Stimulated activated CD8-positive, alpha-beta memory T cell treated with anti-CD3 and anti-CD28 coated beads, Interleukin-7, amount 100 ng/mL, for 4 hours (primary cell): ENCODE measurements at regions not wholly inside any gene's neighbourhood (a gene's known extent, or its start where the extent isn't known, plus 50 kb on each side); places are given as distances from the start of the nearest gene placed in this dataset.

Source experiments
- DNase-seq, 2 donors: peaks; one replicate each; pipeline ENCODE4 v3.0.0-alpha.2; 2020; ENCODE audit warnings: low read depth in 2 of 2

DNA sequence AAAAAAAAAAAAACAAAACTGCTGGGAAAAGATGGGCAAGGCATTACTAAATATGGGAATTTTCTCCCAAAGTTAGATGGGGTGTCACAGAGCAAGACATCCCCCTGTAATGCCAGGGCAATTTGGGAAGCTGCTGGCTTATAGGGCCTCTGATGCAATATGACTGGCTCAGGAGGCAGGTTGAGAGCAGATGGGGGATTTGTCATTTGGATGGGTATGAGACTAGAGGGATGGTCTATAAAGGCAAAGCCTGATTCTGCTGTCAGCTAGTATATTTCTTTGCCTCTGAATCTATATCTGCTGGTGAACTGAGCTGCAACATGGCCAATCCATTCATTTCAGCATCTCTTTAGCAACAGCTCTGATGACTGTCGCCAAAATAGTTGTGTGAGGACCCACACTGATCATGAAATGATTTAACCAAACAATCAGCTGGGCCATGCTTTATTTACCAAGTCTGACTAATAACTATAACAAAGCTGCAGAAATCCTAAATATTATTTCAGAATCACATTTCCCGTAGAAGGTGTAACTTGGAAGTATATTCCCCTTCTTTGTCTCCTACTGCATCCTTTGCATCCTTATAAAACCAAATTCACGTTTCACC is 455.1 kb upstream of the ZNF608 start:
- no peak for DNase-seq

DNA sequence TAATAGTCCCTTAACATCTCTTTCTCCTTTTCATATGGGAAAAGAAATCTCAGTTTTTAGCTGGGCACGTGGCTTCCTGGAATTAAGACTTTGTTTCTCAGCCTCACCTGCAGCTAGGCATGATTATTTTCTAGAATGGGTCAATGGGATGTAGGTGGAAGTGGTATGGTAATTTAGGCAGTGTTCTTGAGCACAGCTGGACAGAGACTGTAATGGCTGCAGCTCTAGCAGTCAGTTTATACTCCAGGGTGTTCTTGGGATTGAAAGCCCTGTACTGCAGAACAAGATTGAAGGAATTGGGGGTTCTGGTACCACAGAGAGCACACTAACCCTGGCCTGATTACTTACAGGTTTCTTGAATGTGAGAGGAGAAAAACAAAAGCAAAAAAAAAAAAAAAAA is 455.9 kb upstream of the ZNF608 start:
- DNase-seq, result no peak

DNA sequence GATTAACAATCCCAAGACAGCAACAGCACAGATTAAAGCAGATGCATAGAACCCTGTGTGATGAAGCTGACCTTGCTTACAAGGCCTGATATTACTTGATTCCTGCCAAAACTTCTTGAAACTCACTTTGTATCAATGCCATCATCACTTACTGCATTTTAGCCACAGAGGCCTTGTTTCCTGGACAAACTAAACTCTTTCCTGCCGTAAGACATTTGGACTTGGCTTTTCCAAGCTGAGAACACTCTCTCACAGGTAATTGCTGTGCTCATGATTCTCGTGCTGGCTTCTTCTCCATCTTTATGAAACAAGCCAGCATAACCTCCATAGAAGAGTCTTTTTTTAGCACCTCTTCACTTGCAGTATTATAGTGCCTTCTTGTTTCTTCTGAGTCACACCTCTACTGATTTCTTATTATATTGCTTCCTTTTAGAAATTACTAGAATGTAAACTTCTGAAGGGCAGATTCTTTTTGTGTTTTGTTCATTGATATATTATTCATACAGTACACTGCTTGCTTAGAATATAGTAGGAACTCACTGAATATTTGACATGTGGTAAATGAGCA is 456.5 kb upstream of the ZNF608 start:
- no peak for DNase-seq

DNA sequence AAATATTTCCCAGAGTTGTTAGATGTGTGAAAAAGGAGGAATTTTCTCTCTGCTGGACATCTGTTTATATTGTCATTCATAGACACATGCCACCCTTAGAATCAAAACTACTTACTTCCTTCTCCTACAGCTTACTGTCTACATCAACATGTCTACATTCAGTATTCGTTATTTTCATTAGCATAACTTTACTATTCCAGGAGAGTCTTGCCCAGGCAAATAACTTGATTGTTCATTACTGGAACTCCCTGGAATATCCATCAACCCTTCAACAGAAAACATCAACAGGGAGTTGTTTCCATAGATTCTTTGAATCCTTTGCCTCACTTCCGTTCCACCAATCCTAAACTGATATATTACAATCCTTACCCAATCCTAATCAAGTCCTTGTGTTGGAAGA is 457.5 kb upstream of the ZNF608 start:
- no peak for DNase-seq

DNA sequence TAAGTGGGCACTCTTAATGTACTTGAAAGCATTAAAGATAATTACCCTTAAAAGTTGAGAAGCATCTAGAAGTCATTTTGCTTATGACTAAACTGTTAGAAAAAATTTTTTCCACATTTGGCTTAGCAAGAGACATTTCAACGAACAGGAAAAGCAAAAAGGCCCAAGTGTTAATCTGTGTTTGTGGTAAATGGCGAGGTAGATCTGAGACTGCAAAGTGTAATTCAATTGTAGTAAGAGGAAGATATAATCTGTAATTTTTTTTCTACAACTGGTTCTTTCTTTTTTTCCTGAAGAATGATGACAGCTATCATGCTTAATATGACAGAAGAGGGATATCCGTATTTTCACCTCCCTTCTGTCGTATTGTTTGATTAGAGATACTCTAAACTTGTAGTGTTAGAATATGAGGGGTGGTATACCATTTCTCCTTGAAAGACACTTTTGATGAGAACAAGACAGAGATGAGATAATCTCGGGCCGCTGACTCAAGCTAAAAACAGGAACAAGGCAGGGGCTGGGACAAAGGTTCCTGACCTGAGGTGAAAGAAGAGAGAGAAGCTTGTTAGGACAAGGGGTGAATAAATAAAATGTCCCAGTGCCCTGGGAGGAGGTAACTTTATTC is 459.3 kb upstream of the ZNF608 start:
- no peak for DNase-seq

DNA sequence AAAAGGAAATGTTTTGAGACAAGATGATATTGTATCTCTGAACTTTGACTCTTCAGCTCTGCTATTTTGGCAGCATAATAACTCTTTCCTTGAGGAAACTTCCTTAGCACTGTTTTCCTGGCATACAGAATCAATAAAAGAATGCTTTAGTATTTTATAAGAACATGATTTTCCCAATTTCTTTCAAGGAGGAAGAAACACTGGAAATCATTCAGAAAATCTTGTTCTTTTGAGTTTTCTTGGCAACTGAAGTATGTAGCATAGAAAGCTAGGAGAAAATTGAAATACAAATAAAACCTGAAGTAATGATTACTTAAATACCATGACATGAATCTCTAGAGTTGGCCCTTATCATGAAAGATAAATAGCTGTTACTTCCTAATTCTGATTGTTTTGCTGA is 461.4 kb upstream of the ZNF608 start:
- no peak for DNase-seq

DNA sequence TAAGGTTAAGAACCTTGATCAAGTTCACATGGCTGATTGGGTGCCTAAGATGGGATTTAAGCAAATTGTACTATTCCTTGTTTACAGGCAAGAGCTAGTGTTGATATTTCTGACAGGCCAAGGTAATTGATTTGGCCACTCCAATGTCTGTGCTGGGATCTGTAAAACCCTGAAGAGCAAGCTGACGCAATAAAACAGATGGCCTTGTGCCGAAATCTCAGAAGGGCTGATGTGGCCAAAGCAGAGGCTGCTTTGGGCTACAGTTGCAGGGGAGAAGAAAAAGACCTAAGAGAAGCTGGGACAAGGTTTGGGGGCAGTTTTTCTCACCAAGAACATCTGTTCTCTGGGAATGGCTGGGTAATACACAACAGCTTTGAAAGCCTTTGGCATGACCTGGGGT is 463.2 kb upstream of the ZNF608 start:
- DNase-seq, result no peak

DNA sequence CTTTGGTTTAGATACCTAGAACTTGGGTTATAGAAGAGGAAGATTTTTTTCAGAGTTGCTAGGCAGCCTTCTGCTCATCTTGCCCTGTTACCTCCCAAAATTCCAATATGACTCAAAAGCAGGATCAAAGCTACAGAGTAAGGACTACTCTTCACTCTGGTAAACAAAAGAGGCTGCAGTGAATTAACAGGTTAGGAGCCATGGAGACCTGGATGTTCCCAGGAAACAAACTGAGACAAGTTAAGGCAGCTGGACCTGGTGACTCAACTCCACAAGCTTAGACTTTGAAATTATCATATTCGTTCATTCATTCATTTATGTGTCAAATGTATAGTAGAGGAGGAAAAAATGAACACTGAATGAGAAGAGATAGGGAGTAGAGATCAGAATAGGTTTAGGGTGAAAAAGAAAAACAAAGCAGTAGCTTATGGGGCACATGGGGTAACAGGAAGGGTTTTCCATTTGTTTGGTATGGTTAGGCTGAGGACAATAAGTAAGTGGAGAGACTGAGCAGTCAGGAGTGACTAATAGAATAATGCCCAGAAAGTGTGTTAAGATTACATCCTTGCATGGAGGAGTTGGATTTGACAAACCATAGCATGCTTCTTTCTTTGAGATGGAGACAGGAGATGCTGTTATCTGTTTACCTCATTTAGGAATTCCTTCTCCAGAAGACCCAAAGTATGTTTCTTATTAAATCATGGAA is 464.0 kb upstream of the ZNF608 start:
- no peak for DNase-seq

DNA sequence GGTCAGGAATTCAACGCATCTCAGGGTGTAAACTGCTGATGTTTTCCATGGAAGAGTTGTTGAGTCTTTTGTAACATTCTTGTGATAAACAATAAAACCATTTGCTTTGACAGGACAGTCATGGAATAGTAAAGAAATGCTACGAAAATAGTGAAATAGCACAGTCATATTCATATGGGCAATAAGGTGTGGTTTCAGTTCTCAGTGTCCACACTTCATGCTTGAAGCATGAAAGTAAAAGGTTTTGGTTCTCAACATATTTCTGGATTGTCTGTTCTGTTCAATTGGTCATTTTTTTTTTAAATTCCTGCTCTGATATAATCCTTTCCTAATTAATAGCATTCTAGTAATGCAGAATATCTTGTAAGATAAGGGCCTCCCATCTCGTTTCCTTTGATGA is 467.6 kb upstream of the ZNF608 start:
- no peak for DNase-seq

DNA sequence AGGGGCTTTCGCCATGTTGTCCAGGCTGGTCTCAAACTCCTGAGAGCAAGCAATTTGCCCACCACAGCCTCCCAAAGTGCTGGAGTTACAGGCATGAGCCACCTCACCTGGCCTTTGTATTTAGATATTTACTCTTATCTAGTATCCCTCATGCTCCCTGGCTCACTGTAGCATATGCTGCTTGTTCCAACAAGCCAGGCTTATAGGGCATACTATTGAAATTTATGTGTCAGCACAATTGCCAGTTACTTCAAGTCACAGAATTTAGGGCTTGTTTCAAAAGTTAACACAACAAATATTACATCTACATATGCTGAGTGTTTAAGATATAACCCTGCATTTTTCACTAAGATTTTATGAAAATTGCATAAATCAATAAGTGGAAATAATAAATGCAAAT is 469.2 kb upstream of the ZNF608 start:
- no peak for DNase-seq

DNA sequence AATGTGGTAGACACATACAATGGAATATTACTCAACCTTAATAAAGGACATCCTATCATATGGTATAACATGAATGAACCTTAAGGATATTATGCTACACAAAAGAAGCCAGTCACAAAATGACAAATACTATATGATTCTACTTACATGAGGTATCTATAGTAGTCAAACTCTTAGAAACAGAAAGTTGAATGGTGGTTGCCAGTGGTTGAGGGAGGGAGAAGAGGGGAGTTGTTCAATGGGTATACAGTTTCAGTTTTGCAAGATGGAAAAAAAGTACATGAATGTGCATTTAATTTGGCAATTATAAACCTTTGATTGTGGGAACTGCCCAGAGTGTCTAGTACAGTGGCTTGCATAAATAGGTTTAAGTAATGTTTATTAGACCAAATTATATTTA is 473.3 kb upstream of the ZNF608 start:
- DNase-seq, result no peak

DNA sequence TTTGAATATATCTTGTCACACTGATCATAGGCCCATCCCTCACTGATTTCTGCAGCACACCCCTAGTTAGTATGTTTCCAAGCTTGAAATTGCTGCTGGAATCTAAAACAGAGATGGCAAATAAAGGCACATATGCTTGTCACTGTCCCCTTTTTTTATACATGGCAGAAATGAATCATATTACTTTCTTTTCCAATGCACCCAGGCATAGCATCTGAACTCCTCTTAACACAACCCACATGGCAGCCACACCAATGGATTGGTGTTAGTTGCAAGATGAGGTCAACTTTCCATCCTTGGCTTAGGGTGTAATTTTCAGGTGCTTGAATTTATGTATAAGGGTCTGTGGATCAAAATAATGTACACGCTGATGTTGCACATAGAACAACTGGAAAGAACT is 473.8 kb upstream of the ZNF608 start:
- no peak for DNase-seq

DNA sequence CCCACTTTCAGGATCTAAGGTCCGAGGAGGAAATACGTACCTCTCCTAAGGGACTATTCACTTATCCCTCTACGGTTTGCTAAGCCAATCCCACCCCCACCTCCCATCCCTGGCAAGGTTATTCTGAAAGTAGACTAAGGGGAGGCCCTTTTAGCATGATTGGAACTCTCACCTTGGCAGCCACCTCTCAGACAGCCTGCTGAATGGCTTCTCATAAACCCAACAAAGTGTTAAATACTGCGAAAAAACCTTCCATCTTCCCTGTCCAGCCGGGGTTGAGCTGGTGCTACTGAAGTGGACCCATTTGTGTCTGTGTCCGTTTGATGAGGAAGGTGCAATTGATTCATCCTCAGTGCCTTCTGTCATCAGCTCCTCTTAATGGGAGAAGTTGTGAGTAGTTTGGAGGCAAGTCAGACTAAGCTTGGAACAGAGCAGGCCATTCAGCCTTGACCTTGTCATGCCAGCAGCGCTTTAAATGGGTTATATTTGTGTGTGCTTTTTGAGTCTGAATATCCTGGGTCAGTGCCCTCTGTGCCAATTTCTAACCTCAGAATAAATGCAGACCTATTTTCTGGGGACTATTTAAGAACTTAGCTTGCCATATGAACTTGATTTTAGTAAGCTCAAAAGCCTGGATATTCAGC is 476.3 kb upstream of the ZNF608 start:
- no peak for DNase-seq

DNA sequence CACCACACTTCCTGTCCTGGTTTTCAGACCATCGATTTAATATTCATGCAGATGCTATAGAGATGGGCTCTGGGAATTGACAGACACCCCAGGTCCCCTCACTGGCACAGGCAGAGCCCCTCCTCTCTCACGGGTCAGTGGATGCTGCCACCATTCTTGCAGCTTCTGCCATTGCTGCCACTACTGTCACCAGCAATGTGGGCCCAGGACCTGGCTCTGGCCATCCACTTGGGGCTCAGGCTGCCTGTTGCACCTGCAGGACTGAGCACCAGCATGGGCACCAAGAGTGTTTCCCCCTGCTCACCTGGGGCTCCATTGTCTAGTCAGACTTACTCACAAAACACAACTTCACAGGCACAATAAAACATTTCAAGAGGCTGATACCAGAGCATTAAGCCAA is 479.0 kb upstream of the ZNF608 start:
- no peak for DNase-seq

DNA sequence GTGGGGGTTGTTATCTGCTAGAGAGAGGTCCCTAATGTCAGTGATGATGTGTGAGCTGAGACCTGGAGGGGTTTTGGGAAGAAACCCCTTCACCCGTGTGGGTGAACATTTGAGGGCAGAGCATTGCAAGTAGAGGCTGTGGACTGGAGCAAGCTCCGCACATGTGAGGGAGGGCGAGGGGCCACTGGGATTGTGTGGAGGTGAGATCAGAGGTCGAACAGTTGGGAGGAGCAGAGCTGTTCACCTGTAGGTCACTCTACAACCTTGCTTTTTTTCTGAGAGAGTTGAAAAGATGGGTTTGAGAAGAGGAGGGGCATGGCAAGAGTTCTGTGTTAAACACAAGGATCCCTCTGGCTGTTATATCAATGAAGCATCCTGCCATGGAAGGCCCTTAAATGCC is 480.4 kb upstream of the ZNF608 start:
- no peak for DNase-seq

DNA sequence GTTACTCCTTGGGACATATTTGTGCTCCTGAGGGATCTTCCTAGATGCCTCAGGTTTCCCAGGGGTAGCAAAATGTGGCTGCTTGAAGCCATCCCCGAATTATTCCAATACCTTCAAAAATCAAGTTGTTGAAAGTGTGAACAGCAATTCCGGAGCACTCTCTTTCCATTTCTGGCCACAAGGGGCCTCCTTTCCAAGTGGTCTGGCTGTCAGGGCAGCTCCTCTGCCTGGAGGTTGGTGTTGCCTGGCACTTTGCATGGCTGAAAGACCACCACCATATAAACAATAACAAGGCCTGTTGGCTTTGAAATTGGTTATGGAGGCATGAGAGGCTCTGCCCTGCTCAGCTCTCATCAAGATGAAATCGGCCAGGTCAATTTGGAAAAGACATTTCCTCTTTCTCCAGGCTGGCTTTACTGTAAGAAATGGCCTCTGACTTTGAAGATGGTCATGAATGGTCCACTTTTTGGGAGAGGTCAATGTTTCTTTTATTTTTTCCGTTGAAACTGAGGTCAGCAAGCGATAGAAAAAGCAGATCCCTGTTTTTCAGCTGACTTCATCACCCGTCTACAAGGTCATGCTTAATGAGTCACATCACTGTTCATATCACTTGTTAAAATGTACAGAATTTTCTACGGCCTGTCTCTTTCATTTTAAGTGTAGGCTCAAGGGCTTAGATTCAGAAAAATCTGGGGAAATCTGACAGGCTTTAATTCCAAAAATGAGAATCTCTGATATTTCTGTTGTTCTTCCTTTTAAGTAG is 481.1 kb upstream of the ZNF608 start:
- no peak for DNase-seq

DNA sequence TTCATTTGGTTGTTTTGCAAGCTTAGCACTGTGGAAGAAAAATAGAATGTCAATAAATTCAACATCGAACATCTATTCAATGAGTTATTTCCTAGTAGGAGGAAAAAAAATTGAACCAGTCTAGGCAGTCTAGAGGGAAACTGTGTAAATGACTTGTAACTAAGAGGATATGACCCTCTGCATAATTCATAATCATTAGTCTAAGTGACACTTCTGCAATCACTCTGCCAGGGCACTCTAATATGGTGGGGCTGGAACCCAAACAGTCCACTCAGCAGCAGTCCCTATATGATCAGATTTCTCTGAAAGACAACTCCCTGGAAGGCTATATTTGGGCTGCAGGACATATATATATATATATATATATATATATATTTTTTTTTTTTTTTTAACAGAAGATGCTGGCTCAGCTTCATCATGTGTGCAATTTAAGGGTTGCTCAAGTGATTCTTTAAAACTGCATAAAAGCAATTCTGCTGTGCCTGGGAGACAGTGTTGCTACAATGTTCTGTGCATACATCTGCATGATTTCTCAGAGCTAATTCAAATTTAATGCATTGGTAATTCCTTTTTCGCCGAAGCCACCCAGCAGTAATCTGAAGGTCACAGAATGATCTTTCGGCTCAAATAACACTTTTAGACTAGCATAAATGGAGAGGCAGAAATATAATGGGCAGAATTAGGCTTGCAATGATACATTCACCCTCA is 482.1 kb upstream of the ZNF608 start:
- no peak for DNase-seq

DNA sequence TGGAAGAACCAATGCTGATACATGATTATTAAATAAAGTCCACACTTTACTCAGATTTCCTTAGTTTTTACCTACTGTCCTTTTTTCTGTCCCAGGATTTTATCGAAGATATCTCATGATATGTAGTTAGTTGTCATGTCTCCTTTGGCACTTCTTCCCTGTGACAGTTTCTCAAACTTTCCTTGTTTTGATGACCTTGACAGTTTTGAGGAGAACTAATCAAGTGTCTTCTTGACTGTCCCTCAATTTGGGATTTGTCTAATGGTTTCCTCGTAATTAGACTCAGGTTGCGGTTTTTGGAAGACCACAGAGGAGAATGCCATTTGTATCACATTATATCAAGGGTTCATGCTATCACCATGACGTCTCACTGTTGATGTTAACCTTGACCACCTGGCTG is 483.1 kb upstream of the ZNF608 start:
- no peak for DNase-seq

DNA sequence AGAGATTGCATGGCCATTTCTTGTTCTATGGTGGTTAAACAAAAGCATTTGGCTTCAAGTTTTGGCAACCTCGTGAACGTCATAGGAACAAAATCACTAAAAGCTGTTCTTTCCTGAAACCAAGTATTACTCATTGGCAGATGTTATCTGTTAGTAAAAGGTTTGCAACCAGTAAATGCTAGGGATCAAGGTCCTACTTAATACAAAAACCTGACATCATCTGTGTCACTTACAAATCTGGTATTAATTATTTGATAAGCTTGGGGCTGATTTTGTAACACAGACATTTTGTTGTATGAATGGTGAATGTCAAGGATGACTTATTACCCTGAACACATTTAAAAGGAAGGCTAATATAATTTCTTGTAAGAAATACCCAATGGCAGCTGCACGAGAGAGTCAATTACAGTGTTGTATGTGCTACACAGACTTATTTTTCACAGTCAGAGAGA is 486.4 kb upstream of the ZNF608 start:
- no peak for DNase-seq

DNA sequence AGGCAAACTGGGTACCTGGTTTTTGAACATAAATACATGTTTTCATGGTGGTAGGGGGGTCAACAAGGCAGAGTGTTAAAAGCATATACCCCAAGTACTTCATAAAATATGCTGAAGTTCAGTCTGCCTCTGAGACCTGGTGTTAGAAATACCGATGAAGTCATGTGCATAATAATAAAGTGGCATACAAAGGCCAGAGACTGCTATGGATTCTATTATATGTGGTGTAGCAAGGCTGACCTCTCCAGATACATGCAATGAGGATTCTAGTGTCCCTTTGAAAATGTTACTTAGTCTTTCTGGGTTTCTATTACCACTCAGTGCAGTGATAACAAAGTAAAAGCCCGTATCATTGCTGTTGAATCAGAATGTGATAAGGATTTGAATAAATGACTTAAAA is 487.5 kb upstream of the ZNF608 start:
- DNase-seq, result no peak

DNA sequence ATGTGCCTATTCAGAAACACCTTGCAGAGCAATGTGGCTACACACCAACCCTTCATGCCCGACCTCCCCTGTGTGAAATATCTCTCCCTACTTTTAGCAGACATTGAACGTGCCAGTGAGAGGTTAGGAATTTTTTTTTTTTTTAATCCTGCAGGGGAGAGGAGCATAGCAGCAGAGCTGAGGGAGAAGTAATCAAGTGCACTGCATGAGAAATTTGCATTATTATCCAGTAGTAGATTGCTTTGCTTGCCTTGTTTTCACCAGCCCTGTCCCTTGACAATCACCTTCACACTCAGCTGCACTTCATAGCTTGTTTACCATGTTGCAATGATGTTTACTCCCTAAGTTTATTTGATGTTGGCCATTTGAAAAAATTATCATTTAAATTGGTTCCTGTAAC is 489.6 kb upstream of the ZNF608 start:
- DNase-seq, result no peak
